ENCODE measurements at regions not wholly inside any gene's neighbourhood (a gene's known extent, or its start where the extent isn't known, plus 50 kb on each side); places are given as distances from the start of the nearest gene placed in this dataset.

DNA sequence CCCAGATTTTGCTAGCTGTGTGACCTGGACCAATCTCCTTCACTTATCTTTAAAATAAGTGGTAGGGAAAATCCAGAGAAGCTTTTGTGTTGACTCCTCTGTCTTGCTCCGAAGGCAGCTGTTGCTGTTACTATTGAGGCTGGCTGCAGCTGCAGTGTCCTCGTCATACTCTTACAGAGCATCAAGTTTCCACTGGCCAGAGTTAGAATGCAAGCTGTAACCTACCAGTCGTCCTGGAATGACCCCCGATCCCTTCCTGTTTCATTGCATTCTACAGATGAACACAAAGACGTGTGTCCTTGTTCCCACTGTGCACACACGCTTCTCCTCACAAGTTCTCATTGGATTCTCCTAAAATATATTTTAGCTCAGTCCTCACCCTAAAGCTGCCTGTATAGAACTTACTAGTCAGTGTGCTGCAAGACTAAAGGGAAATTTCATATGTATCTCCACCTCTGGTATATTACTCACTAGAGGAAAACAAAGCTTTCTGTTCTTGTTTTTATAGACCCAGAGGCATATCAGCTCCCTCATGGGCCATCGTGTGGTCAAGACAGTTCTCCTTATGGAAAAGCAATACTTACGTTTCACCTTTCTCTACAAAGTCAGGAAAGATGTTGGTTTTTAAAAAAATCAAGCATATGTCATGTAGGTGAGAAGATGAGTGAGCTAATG, 589.8 kb downstream of the LMO7 start:
- no peak for TF ChIP-seq CTCF (IDR thresholded peaks at IDR 0.05)
- no peak for TF ChIP-seq POLR2A (IDR thresholded peaks at IDR 0.05)

All from ovary (tissue), 3 donors.